Limb (tissue), 2 donors: ENCODE measurements at regions not wholly inside any gene's neighbourhood (a gene's known extent, or its start where the extent isn't known, plus 50 kb on each side); places are given as distances from the start of the nearest gene placed in this dataset.

ENCODE experiments used
- DNase-seq, 2 donors: peaks; one replicate each; pipeline ENCODE4 v3.0.0-alpha.2; 2016; ENCODE audit errors: extremely low spot score in 2 of 2

- DNase-seq, result no peak
Measured at GRCh38 chr3:155029941-155030340, 50.2 kb upstream of the MME start.

DNA sequence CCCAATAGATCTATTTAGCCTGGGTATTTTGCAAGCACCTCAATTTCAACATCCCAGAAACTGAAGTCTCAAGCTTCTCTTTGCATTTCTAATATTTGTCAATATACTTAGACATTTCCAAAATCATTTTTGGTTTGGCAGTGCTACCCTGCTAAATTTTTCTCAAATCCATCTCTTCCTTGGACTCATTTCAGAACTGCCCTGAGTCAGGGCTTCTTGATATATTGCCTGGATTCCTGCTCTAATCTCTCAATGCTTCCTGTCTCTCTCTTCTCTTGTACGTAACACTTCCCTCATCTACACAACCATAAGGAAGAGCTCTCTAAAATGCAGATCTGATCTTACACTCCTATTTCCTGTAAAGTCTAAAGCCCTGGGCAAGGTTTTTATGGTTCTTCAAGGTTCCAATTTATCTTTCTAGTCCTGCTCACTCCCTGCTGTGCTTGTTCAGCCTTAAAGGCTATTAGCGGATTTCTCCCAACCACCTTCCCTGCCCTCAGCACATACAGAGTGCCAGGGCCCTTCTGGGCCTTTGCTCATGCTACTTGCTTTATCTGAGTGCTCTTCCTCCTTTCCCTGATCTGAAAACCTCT is 53.0 kb upstream of the MME start:
- no peak for DNase-seq

DNA sequence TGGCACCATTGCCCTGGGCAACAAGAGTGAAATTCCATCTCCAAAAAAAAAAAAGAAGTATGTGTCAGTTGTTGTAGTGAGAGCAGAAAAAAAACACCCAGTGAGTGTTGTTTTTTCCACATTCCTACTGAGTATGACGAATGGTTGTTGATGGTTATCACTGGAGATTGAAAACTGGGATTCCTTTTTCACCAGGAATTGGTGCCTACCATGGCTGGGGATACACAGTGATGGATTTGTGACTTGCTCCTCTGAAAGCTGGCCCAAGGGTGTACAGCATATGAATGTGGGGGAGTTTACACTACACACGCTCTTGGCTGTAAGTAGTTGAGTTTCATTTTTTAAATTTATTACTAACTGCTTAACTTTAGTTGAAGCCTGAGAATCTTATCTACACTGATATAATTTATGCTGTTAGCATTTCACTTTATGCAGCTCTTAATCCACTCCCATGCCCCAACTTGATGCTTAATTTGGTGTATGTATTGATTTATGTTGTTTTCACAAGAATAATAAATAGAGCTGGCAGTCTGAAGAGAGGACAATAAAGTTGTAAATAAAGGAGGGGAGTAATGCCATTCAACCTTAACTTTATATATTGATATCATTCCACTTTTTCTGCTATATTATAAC is 56.0 kb upstream of the MME start:
- no peak for DNase-seq

- no peak for DNase-seq
Measured at GRCh38 chr3:155022896-155023295, 57.2 kb upstream of the MME start.

GRCh38 chr3:155019575-155019974 is 60.5 kb upstream of the MME start:
- no peak for DNase-seq

GRCh38 chr3:155018621-155019330 is 61.3 kb upstream of the MME start:
- DNase-seq, result no peak

DNA sequence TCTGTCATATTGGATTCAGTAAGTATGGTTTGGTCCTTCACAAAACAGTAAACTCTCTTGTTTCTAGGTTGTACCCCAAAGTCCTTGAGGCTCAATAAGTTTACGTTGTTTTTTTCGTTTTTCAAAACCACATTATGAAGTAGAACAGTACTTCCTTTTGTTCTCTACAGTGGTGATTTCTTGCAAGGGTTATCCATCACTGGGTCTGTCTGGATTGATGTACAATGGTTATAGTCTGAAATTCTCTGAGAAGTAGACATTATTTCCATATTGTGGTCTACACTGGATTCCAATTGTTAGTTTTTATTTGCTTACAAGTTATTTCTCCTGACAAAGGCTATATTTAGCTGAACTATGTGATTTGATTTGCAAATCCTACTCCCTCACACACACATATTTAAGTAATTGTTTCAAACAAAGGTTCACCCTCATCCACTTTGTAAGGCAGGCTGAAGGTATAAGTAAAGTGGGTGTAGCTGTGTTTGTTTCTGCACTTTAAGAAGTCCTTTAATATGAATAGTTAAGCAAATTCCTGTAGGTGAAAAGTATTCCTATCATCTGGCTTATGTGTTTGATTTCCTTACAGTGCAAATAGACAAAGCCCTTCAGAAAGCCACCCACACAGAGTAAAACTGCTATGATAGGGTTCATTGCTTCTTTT is 64.2 kb upstream of the MME start:
- DNase-seq, result no peak

DNA sequence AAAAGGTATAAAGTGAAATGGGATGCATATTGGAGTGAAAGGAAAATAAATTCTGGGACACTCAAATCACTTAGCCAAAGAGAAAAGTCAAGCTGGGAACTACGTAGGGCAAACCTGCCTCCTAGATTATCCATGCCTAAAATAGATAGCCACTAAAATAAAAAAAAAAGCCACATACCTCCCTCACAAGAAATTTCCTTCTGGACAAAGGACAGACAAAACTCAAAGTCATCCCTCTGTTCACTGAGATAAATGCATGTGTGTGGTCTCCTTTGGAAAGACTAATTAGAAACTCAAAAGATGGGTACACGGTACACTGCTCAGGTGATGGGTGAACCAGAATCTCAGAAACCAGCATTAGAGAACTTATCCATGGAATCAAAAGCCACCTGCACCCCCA is 65.2 kb upstream of the MME start:
- DNase-seq, result no peak

DNA sequence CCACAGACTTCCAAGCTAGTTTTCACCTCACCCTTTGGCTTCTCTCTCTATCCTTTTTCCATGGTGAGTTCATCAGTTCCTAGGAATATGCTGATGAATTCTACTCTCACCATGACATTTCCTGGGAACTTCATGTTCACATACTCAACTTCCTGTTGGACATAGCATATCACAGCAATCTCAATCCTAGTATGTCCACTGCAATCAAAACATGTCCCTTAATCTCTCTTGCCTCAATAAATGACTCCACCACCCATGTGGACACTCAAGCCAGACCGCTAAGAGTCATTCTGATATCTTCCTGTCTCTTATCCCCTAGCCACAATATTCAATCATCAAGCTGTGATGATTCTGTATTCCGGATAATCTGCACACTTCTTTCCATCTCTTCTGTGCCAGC is 66.7 kb upstream of the MME start:
- no peak for DNase-seq

DNA sequence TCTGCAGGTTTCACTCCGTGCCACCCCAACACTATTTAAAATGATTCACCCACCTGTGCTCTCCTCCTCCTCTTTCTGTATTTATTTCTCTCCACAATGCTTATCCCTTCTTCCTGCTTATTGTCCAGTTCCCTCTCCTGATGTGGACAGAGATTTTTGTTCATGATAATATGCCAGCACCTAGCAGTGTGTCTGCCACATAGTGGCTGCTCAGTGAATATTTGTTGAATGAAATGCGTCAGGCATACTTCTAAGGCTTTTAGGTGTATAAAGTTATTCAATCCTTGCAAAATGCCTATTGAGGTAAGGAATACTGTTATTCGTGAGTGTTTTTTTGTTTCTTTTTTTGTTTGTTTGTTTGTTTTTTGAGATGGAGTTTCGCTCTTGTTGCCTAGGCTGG is 67.5 kb upstream of the MME start:
- no peak for DNase-seq

DNA sequence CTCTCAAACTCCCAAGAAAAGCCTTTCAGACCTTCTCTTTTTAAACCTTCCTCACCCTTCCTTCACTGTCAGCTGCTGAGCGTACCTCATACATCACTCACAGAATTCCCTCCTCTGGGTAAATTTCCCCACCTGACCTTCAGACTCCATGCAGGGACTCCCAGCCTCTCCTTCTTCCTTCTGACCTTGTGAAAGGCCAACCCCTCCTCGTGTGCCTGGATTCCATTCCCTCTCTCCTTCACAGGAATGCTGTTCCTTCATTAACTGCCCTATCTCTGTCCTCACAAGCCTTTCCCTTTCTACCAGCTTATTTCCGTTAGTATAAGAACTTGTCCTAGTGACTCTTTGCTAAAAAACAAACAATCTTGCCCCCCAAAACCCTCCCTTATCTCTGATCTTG is 69.7 kb upstream of the MME start:
- no peak for DNase-seq

GRCh38 chr3:155009217-155009616 is 70.9 kb upstream of the MME start:
- DNase-seq, result no peak

DNA sequence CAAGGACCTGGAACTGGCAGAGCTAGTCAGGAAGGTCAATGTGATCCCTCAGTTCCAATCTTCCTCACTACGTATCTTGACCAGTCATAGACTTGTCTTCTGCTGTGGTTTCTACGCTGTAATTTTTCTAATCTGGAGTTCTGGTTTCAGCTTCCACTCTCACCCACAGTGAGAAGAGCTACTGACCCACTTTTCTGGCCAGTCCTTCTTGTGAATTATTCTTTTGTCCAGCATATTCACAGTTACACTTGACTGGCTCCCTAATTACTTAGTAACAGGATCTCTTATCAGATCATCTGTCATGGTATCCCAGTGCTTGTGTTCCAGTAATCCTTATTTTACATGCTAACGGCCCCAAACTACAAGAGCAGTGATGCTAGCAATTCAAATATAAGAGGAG is 72.4 kb upstream of the MME start:
- DNase-seq, result no peak

- no peak for DNase-seq
Measured at GRCh38 chr3:155001289-155002010, 78.7 kb upstream of the MME start.

- DNase-seq, result no peak
Measured at GRCh38 chr3:154992655-154993054, 87.5 kb upstream of the MME start.

GRCh38 chr3:154990543-154990942 is 89.6 kb upstream of the MME start:
- DNase-seq, result no peak

DNA sequence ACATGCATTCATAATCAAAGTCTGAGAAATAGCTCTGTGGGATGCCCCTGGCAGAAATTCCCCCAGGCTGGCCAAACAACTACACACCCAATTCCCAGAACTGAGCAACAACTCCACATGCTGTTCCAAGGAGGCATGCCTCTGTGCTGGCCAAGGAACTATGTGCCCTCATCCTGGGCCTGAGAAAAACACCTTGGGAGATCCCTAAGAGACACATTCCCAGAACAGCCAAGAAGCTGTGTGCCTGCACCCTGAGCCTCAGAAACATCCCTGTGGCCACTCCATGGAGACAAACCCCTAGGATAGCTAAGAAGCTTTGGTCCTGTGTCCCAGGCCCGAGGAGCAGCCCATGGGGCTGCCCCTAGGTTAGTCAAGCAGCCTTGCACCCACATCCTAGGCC is 92.3 kb upstream of the MME start:
- DNase-seq, result no peak

- DNase-seq, result no peak
Measured at GRCh38 chr3:154981664-154982063, 98.5 kb upstream of the MME start.

GRCh38 chr3:154981201-154981600 is 98.9 kb upstream of the MME start:
- no peak for DNase-seq

DNA sequence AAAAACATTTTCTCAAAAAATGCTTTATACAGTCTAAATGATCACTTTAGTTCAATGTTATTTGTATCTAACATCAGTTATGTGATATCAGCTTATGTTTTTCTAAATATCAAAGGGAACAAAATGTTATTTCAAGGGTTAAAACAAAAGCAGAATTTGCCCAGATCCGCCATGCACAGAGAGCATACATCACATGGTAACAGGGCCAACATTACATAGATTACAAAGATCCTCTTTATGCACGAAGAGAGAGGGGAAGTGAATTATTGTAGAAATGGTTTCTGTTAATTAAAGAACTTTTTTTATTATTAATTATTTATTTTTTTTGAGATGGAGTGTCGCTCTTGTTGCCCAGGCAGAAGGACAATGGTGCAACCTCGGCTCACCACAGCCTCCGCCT is 100.8 kb upstream of the MME start:
- DNase-seq, result no peak

- DNase-seq, result peak in 1 of 2 donors; percentile 47
Measured at GRCh38 chr3:154977666-154978065, 102.5 kb upstream of the MME start.
